Upper lobe of right lung (tissue), 1 donor: ENCODE measurements at regions not wholly inside any gene's neighbourhood (a gene's known extent, or its start where the extent isn't known, plus 50 kb on each side); places are given as distances from the start of the nearest gene placed in this dataset.

Source experiments
- ATAC-seq: fragments of 200-7000 bp; cut with Tn5 transposase; one replicate; pipeline ENCODE4 v1.9.1; 2020; ENCODE audit warnings: mild to moderate bottlenecking, moderate library complexity
- DNase-seq: peaks from one replicate; pipeline ENCODE4 v3.0.0-alpha.2; 2020
- H3K27ac ChIP-seq: fragments of 200-600 bp; one replicate; pipeline ENCODE4 v1.8.0; 2022
- H3K27me3 ChIP-seq: fragments of 200-600 bp; one replicate; pipeline ENCODE4 v1.8.0; 2022; ENCODE audit warnings: mild to moderate bottlenecking
- H3K36me3 ChIP-seq: fragments of 200-600 bp; one replicate; pipeline ENCODE4 v1.8.0; 2022
- H3K4me1 ChIP-seq: fragments of 200-600 bp; one replicate; pipeline ENCODE4 v1.8.0; 2022
- H3K4me3 ChIP-seq: fragments of 200-600 bp; one replicate; pipeline ENCODE4 v1.8.0; 2022; ENCODE audit warnings: mild to moderate bottlenecking
- H3K9me3 ChIP-seq: fragments of 200-600 bp; one replicate; pipeline ENCODE4 v1.8.0; 2022
- intact Hi-C: fragments of 100-400 bp; cut with DNase I; formaldehyde crosslinking; loops from one replicate; pipeline ENCODE4 v1.11.0; 2022
- TF ChIP-seq, protein P1 (sequence below): fragments of 200-600 bp; IDR thresholded peaks from one replicate; pipeline ENCODE4 v1.8.0; 2022; ENCODE audit warnings: antibody characterized with exemption
- donor health status: DM: no; HTN: yes; CAD: no; lungs with severe emphysema.

- TF ChIP-seq, protein P1, sequence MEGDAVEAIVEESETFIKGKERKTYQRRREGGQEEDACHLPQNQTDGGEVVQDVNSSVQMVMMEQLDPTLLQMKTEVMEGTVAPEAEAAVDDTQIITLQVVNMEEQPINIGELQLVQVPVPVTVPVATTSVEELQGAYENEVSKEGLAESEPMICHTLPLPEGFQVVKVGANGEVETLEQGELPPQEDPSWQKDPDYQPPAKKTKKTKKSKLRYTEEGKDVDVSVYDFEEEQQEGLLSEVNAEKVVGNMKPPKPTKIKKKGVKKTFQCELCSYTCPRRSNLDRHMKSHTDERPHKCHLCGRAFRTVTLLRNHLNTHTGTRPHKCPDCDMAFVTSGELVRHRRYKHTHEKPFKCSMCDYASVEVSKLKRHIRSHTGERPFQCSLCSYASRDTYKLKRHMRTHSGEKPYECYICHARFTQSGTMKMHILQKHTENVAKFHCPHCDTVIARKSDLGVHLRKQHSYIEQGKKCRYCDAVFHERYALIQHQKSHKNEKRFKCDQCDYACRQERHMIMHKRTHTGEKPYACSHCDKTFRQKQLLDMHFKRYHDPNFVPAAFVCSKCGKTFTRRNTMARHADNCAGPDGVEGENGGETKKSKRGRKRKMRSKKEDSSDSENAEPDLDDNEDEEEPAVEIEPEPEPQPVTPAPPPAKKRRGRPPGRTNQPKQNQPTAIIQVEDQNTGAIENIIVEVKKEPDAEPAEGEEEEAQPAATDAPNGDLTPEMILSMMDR: no peak
These were observed 1003.3 kb downstream of the TBC1D22A start for GRCh38 chr22:47765757-47766156.

DNA sequence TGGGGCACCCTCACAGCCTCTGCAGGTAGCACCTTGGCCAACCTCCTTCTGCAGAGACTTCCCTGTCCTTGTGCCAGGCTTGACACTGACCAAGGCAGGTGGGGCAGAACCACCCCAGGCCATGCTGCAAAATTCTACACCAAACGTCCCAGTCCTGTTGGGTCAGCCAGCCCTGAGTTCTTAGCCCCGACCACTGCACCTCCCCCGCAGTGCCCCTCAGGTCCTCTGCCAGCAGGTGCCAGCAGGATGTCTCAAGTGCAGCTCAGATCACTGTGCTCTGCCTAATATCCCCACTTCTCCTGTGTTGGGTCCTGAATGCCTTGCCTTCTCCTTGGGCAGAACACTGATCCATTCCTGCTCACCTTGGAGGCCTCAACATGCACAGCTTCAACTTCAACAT, 999.7 kb downstream of the TBC1D22A start:
- no peaks in the 10 kb centered on the region for H3K36me3 ChIP-seq
- intact Hi-C loops: no loop called here
- peaks cover 12% of the 10 kb centered on the region for H3K27me3 ChIP-seq
- no peak overlapping the region for H3K4me3 ChIP-seq
- TF ChIP-seq, protein P1: no peak
- no peaks in the 10 kb centered on the region for H3K9me3 ChIP-seq
- H3K27ac ChIP-seq: no peak overlapping the region
- no peaks in the 10 kb centered on the region for H3K4me1 ChIP-seq
- DNase-seq: no peak
- ATAC-seq: no peak

More at GRCh38 chr22:47765757-47766156, 1003.3 kb downstream of the TBC1D22A start:
- Histone ChIP-seq H3K36me3 (no peaks in the 10 kb centered on the region), H3K4me3 (no peak overlapping the region), H3K9me3 (no peaks in the 10 kb centered on the region), H3K27ac (no peak overlapping the region), H3K4me1 (no peaks in the 10 kb centered on the region), H3K27me3 (peaks cover 14% of the 10 kb centered on the region)
- ATAC-seq (no peak), DNase-seq (no peak)
- intact Hi-C loops: no loop called here

DNA sequence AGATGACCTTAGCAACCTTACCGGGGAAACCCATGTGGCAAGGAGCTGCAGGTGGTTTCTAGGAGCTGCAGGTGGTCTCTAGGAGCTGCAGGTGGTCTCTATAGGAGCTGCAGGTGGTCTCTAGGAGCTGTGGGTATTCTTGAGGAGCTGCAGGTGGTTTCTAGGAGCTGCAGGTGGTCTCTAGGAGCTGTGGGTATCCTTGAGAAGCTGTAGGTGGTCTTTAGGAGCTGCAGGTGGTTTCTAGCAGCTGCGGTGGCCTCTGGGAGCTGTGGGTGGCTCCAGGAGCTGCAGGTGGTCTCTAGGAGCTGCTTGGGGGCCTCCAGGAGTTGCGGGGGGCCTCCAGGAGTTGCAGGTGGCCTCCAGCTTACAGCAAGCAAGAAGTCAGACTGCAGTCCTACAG, 997.5 kb downstream of the TBC1D22A start:
- no peak for DNase-seq
- H3K36me3 ChIP-seq: no peaks in the 10 kb centered on the region
- no peak for ATAC-seq
- H3K4me1 ChIP-seq: no peaks in the 10 kb centered on the region
- H3K27ac ChIP-seq: no peak overlapping the region
- no peaks in the 10 kb centered on the region for H3K9me3 ChIP-seq
- no peak overlapping the region for H3K4me3 ChIP-seq
- TF ChIP-seq, protein P1: no peak
- H3K27me3 ChIP-seq: peaks cover 7% of the 10 kb centered on the region
- intact Hi-C loops: no loop called here

DNA sequence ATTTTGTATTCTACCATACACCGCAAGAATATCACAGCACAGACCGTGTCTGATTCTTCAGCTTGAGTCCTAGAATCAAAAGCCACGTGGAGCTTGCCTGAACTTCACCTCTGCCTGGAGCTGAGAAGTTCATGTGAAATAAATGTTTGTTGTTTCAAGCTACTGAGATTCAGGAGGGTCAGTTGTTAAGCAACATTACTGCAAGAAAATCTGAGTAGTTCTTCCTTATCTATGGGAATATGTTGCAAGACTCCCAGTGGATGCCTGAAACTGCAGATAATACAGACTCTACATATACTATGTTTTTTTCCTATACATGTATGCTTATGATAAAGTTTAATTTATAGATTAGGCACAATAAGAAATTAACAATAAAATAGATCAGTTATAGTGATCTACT, 995.3 kb downstream of the TBC1D22A start:
- Histone ChIP-seq H3K9me3 (no peaks in the 10 kb centered on the region), H3K27me3 (no peaks in the 10 kb centered on the region), H3K4me1 (no peaks in the 10 kb centered on the region), H3K27ac (no peak overlapping the region), H3K4me3 (no peak overlapping the region), H3K36me3 (no peaks in the 10 kb centered on the region)
- intact Hi-C loops: no loop called here
- TF ChIP-seq, protein P1: no peak
- no peak for ATAC-seq
- no peak for DNase-seq

GRCh38 chr22:47750086-47750485, 987.6 kb downstream of the TBC1D22A start:
- TF ChIP-seq, protein P1: no peak
- intact Hi-C loops: no loop called here
- DNase-seq: no peak
- no peak for ATAC-seq
- Histone ChIP-seq H3K9me3 (no peaks in the 10 kb centered on the region), H3K36me3 (no peaks in the 10 kb centered on the region), H3K27ac (no peak overlapping the region), H3K4me1 (no peaks in the 10 kb centered on the region), H3K4me3 (no peak overlapping the region), H3K27me3 (peaks cover 23% of the 10 kb centered on the region)

DNA sequence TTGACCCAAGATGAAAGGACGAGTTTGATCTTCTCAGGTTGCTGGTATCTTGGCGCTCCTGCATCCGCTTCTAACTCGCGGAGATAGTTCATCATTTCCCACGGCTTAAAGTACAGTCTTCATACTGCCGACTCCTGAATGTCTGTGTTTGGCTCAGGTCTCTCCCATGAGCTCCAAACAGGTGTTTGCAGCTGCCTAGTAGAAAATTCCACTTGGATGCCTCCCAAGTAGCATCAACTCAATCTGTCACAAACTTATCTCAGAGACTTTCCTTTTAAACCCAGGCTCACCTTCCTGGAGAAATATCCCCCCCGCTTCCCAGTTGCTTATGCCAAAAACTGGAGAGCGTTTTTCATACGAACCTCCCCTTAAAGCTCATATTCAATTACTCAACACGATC, 986.5 kb downstream of the TBC1D22A start:
- intact Hi-C loops: no loop called here
- peaks cover 23% of the 10 kb centered on the region for H3K27me3 ChIP-seq
- ATAC-seq: no peak

More for the DNA sequence above, 986.5 kb downstream of the TBC1D22A start:
- Histone ChIP-seq H3K4me3 (no peak overlapping the region), H3K27ac (no peak overlapping the region), H3K9me3 (no peaks in the 10 kb centered on the region), H3K4me1 (no peaks in the 10 kb centered on the region), H3K36me3 (no peaks in the 10 kb centered on the region)
- no peak for DNase-seq
- TF ChIP-seq, protein P1: no peak
